ENCODE measurements at regions not wholly inside any gene's neighbourhood (a gene's known extent, or its start where the extent isn't known, plus 50 kb on each side); places are given as distances from the start of the nearest gene placed in this dataset.

- no peaks in the 10 kb centered on the region for H3K36me3 Mint-ChIP-seq
- POLR2A ChIA-PET: no interaction called here
These were observed 127.1 kb downstream of the SEMA6D start for GRCh38 chr15:47844437-47844836.

GRCh38 chr15:47846128-47846868 lies 129.0 kb downstream of the SEMA6D start:
- H3K27me3 Mint-ChIP-seq (ENCODE audit: low read depth): no peaks in the 10 kb centered on the region
- H3K36me3 Mint-ChIP-seq: no peaks in the 10 kb centered on the region
- H3K27ac Mint-ChIP-seq: no peak overlapping the region
- DNase-seq (ENCODE audit: low spot score) (no peak), ATAC-seq (no peak)
- no peaks in the 10 kb centered on the region for H3K9me3 Mint-ChIP-seq
- no peak for TF ChIP-seq PRRX2 (CRISPR knock-in tag; IDR thresholded peaks at IDR 0.05)
- TF ChIP-seq ZMAT4 (CRISPR knock-in tag; IDR thresholded peaks at IDR 0.05): no peak
- TF ChIP-seq MAX (CRISPR knock-in tag; IDR thresholded peaks at IDR 0.05): no peak
- no peak for TF ChIP-seq ZNF416 (CRISPR knock-in tag; IDR thresholded peaks at IDR 0.05)
- no peak for TF ChIP-seq FOXJ3 (CRISPR knock-in tag; IDR thresholded peaks at IDR 0.05; ENCODE audit: borderline replicate concordance)
- TF ChIP-seq ATF6 (CRISPR knock-in tag; IDR thresholded peaks at IDR 0.05): no peak
- no peak for TF ChIP-seq MLX (CRISPR knock-in tag; IDR thresholded peaks at IDR 0.05)
- TF ChIP-seq ZNF219 (CRISPR knock-in tag; IDR thresholded peaks at IDR 0.05; ENCODE audit: borderline replicate concordance): no peak
- TF ChIP-seq ZBTB21 (CRISPR knock-in tag; IDR thresholded peaks at IDR 0.05; ENCODE audit: borderline replicate concordance): no peak
- TF ChIP-seq ETV6 (CRISPR knock-in tag; IDR thresholded peaks at IDR 0.05): no peak
- no peak overlapping the region for H3K4me3 Mint-ChIP-seq
- POLR2A ChIA-PET: no interaction called here
- peaks cover 4% of the 10 kb centered on the region for H3K4me1 Mint-ChIP-seq
- CTCF ChIA-PET: no interaction called here

More at GRCh38 chr15:47844437-47844836, 127.1 kb downstream of the SEMA6D start:
- ATAC-seq: no peak
- CTCF ChIA-PET: no interaction called here
- Mint-ChIP-seq H3K27me3 (ENCODE audit: low read depth) (no peaks in the 10 kb centered on the region), H3K9me3 (no peaks in the 10 kb centered on the region), H3K27ac (no peak overlapping the region), H3K4me1 (peaks cover 12% of the 10 kb centered on the region), H3K4me3 (no peak overlapping the region)
- TF ChIP-seq ZNF121 (CRISPR knock-in tag; IDR thresholded peaks at IDR 0.05) (no peak), JUN (CRISPR knock-in tag; IDR thresholded peaks at IDR 0.05) (no peak), ESRRA (CRISPR knock-in tag; IDR thresholded peaks at IDR 0.05; ENCODE audit: borderline replicate concordance) (no peak), ZNF512 (CRISPR knock-in tag; IDR thresholded peaks at IDR 0.05; ENCODE audit: borderline replicate concordance) (no peak), NR1H2 (CRISPR knock-in tag; IDR thresholded peaks at IDR 0.05) (no peak), ZBTB43 (CRISPR knock-in tag; IDR thresholded peaks at IDR 0.05) (no peak), ZNF138 (CRISPR knock-in tag; conservative IDR thresholded peaks at IDR 0.05) (no peak), E2F4 (CRISPR knock-in tag; IDR thresholded peaks at IDR 0.05; ENCODE audit: borderline replicate concordance, low read depth) (no peak), MYBL2 (CRISPR knock-in tag; IDR thresholded peaks at IDR 0.05) (no peak), SP1 (CRISPR knock-in tag; conservative IDR thresholded peaks at IDR 0.05) (no peak), TCF7 (CRISPR knock-in tag; IDR thresholded peaks at IDR 0.05; ENCODE audit: low read depth) (no peak), PREB (CRISPR knock-in tag; IDR thresholded peaks at IDR 0.05; ENCODE audit: borderline replicate concordance) (no peak), ZNF671 (CRISPR knock-in tag; IDR thresholded peaks at IDR 0.05) (no peak), SOX15 (CRISPR knock-in tag; IDR thresholded peaks at IDR 0.05) (no peak)
- no peak for DNase-seq (ENCODE audit: low spot score)
